ENCODE measurements at regions not wholly inside any gene's neighbourhood (a gene's known extent, or its start where the extent isn't known, plus 50 kb on each side); places are given as distances from the start of the nearest gene placed in this dataset.

DNA sequence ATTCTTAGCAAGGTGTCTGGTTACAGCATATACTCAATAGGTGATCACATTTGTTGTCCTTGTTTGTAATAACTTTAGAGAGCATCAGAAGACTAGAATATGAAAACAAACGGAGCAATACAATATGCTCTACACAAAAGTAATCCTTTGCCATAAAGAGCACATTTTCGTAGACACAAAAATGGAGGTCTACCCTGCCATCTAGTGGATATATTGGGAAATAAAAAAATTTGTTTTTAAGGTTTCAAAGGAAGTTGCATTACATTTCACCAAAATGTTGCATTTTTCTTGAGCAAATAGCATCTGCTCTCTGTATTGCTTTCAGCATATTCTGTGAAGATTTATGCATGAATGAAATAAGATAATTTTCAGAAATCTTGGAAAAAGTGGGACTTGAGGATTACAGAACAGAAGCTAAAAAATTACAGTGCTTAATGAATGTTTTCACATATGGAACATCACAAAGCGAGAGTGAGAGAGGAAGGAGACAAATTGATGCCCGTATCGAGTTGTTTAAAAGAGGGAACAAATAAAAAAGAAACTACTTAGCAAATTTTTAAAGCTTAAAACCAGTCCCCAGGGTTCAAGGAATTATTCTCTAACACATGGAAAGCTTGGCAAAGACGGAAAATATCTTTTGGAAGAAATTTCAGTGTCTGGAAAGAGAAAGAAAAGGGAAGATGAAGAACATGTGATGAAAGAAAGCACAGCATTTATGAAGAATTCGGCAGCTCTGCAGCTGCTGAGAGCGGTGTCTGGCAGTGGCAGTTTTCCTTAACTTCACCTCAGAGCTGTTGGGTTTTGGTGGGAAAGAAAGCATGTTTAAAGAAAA lies 390.1 kb downstream of the ANKRD50 start:
- Mint-ChIP-seq H3K27me3 (peaks cover 15% of the 10 kb centered on the region), H3K27ac (no peak overlapping the region), H3K4me1 (no peaks in the 10 kb centered on the region), H3K36me3 (ENCODE audit: low read depth) (no peaks in the 10 kb centered on the region), H3K9me3 (no peaks in the 10 kb centered on the region), H3K4me3 (no peak overlapping the region)
- ChIA-PET CTCF (no interaction called here), POLR2A (no interaction called here)
- DNase-seq: no peak

DNA sequence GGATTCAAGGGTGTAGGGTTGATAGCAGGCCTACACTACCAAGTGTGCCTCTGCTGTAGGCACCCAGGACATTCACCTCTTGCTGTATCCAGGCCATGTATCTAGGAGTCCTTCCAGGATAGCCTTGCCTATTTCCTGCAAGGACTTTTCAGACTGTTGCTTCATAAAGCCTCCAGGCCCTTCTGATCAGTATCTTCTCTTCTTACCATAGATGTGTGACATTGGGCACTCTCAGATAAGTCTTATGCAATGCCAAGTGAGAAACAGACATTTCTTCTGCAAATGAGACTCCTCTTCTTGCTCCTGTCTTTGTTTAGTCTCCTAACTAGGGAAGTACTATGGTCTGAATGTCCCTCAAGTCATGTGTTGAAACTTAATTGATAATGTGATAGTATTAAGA lies 386.8 kb downstream of the ANKRD50 start:
- Mint-ChIP-seq H3K4me1 (no peaks in the 10 kb centered on the region), H3K36me3 (ENCODE audit: low read depth) (no peaks in the 10 kb centered on the region), H3K27ac (no peak overlapping the region), H3K9me3 (no peaks in the 10 kb centered on the region), H3K4me3 (no peak overlapping the region), H3K27me3 (peaks cover 6% of the 10 kb centered on the region)
- POLR2A ChIA-PET: no interaction called here
- no peak for DNase-seq
- CTCF ChIA-PET: no interaction called here

DNA sequence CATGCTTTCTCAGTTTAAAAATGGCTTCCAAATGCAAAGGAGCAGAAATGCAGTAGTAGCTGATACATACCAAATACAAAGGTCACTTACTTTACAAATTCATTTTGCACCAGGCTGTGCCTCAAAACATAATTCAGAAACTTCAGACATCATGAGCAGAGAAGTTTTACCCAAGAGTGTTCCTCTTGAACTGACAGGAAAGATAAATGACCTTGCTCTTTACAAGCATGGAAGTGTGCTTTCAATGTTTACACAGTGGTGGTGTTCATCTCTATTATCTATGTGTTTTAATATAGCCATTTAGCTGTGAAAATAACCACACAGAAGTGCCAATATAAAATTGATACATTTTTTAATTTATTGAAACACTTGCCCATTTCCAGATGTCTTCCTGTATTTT lies 383.4 kb downstream of the ANKRD50 start:
- no peak for DNase-seq
- H3K9me3 Mint-ChIP-seq: no peaks in the 10 kb centered on the region
- ChIA-PET CTCF (interaction anchor here (1.1 kb wide), 1 partner anchor 955 kb away, joined by 3 read pairs; no protein-coding TSS in a partner anchor), POLR2A (no interaction called here)
- no peak overlapping the region for H3K27ac Mint-ChIP-seq
- no peaks in the 10 kb centered on the region for H3K4me1 Mint-ChIP-seq
- no peaks in the 10 kb centered on the region for H3K27me3 Mint-ChIP-seq
- H3K36me3 Mint-ChIP-seq (ENCODE audit: low read depth): no peaks in the 10 kb centered on the region
- no peak overlapping the region for H3K4me3 Mint-ChIP-seq

DNA sequence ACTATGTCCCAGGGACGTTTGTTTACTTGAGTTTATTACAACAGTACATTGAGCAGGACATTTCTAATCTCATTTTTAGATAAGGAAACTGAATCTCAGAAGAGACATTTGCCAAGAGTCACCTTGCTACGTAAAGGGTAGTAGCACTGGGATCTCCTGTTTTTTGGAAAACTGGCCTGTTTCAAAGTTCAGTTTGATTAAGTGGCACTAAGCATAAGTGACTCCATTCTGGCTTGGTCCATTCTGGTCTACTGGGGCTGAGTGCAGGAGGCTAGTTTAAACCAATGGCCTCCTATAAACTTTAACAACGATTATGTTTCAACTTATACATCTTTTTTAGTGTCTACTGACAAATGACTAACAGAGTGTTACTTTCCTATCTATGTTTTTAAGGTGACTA lies 382.5 kb downstream of the ANKRD50 start:
- no peak for DNase-seq
- CTCF ChIA-PET: no interaction called here
- Mint-ChIP-seq H3K36me3 (ENCODE audit: low read depth) (no peaks in the 10 kb centered on the region), H3K4me3 (no peak overlapping the region), H3K27ac (no peak overlapping the region), H3K27me3 (peaks cover 2% of the 10 kb centered on the region), H3K4me1 (no peaks in the 10 kb centered on the region), H3K9me3 (no peaks in the 10 kb centered on the region)
- POLR2A ChIA-PET: no interaction called here

DNA sequence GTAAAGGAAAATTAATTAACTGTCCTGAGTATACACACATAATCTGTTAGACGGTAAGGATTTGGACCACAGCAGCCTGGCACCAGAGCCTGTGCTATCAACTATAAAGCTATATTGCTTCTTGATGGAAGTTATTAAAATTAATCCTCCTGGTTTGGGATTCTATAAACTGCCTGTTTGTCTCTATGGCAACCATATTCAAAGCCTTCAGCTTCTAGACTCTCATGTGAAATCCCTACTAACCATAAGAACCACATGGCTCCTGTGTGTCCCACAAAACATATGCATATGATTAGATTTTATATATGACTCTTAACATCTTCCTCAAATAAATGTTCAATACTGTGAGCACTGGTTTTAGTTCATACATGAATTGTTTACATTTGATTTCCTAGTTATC lies 380.8 kb downstream of the ANKRD50 start:
- POLR2A ChIA-PET: no interaction called here
- Mint-ChIP-seq H3K36me3 (ENCODE audit: low read depth) (no peaks in the 10 kb centered on the region), H3K4me3 (no peak overlapping the region), H3K4me1 (no peaks in the 10 kb centered on the region), H3K27ac (no peak overlapping the region), H3K27me3 (peaks cover 3% of the 10 kb centered on the region), H3K9me3 (no peaks in the 10 kb centered on the region)
- CTCF ChIA-PET: no interaction called here
- DNase-seq: no peak

DNA sequence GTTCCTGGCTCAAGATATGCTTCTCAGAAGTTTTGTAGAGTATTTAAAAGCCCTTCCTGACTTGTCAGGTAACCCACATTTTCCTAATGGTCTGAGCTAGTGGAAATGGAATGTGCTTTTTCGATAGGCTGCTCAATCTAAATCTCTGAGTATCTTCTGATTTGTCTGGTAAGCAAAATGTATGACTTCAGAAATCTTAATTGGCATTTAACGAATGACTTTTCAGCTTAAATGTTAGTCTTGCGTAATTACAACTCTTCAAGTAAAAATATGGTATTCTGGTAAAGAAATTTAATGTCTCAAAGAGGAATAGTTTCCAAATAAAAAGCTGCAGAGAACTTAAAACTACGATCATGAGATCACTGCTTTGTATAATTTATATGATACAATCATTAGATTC lies 379.1 kb downstream of the ANKRD50 start:
- POLR2A ChIA-PET: no interaction called here
- H3K4me1 Mint-ChIP-seq: no peaks in the 10 kb centered on the region
- H3K36me3 Mint-ChIP-seq (ENCODE audit: low read depth): no peaks in the 10 kb centered on the region
- CTCF ChIA-PET: no interaction called here
- no peak overlapping the region for H3K27ac Mint-ChIP-seq
- H3K9me3 Mint-ChIP-seq: no peaks in the 10 kb centered on the region
- no peak overlapping the region for H3K4me3 Mint-ChIP-seq
- H3K27me3 Mint-ChIP-seq: peaks cover 3% of the 10 kb centered on the region
- no peak for DNase-seq

DNA sequence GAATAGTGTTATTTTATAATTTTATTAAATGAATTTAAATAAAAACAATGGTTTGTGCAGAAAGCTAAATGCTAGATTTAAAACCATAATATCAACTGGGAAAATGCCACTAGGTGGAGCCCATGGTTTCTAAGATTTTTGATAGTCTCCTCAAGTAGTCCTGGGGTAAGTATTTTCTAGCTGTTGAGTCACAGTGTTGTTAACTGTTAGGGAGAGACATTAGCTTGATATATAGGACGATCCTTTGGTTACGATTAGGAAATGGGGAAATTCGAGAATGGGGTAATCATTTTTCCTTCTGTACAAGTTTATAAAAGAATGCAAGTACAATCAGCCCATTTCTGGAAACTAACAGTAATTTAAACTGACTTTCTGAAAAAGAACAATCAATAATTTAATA lies 378.4 kb downstream of the ANKRD50 start:
- Mint-ChIP-seq H3K27me3 (peaks cover 3% of the 10 kb centered on the region), H3K4me3 (no peak overlapping the region), H3K9me3 (no peaks in the 10 kb centered on the region), H3K27ac (no peak overlapping the region), H3K36me3 (ENCODE audit: low read depth) (no peaks in the 10 kb centered on the region), H3K4me1 (no peaks in the 10 kb centered on the region)
- no peak for DNase-seq
- ChIA-PET POLR2A (no interaction called here), CTCF (no interaction called here)

DNA sequence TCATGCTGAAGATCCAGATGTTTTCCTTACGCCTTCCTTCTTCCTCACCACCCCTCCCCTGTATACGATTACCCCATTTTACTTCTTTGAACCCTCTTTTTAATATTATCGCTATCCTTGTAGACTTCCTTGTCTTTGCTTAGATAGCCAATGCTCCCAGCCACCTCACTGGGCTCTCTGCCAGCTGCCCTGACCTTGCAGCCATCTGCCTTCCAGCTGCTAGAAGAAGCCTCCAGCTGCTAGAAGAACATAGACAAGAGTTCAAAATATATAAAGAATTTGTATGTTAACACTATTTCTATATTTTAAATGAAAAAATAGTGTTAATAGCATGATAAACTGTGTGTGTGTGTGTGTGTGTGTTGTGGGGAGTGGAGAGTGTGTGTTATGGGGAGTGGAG lies 374.7 kb downstream of the ANKRD50 start:
- Mint-ChIP-seq H3K36me3 (ENCODE audit: low read depth) (no peaks in the 10 kb centered on the region), H3K27ac (no peak overlapping the region), H3K4me3 (no peak overlapping the region), H3K9me3 (no peaks in the 10 kb centered on the region), H3K4me1 (no peaks in the 10 kb centered on the region), H3K27me3 (peaks cover 3% of the 10 kb centered on the region)
- DNase-seq: no peak
- ChIA-PET CTCF (no interaction called here), POLR2A (no interaction called here)

DNA sequence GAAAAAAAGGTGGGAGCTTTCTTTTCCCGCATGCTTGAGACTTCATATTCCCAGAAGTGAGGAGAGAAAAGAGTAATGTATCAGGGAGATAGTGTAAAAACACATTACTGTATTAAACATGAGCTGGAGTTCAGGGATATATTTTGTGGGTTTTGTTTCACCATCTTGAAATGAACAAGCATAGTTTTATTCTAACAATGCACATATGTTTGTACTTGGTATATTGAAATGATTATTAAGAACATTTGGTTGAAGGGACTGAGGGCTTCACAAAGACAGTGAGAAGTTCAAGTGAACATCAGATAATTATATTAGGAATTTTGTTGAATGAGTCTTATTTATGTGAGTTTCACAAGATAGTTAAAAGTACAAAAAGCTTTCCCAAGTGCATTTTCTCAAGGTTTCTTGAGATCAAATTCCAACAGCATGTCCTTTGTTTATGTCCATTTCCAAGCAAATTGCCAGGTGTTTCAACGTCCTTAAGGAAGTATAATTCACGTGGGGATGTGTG lies 368.8 kb downstream of the ANKRD50 start:
- no peaks in the 10 kb centered on the region for H3K9me3 Mint-ChIP-seq
- DNase-seq: no peak
- H3K27me3 Mint-ChIP-seq: peaks cover 2% of the 10 kb centered on the region
- ChIA-PET POLR2A (no interaction called here), CTCF (interaction anchor here (1.0 kb wide), 1 partner anchor 45 kb away, joined by 4 read pairs; no protein-coding TSS in a partner anchor)
- H3K36me3 Mint-ChIP-seq (ENCODE audit: low read depth): no peaks in the 10 kb centered on the region
- H3K4me3 Mint-ChIP-seq: no peak overlapping the region
- no peaks in the 10 kb centered on the region for H3K4me1 Mint-ChIP-seq
- H3K27ac Mint-ChIP-seq: no peak overlapping the region

DNA sequence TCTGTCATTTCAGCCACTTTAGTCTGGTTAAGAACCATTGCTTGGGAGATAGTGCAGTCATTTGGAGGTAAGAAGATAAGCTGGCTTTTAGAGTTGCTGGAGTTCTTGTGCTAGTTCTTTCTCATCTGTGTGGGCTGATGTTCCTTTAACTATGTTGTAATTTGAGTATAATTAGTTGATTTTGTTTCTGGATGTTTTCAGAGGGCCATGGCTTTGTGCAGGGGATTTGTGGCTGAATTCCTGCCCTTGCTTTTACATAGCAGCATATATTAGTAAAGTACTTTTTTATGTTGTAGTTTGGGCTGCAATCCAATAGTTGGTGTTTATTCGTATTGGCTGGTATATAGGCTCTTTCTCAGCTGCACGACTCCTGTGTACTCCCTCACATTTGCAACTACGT lies 339.6 kb downstream of the ANKRD50 start:
- H3K4me3 Mint-ChIP-seq: no peak overlapping the region
- H3K27ac Mint-ChIP-seq: no peak overlapping the region
- CTCF ChIA-PET: no interaction called here

DNA sequence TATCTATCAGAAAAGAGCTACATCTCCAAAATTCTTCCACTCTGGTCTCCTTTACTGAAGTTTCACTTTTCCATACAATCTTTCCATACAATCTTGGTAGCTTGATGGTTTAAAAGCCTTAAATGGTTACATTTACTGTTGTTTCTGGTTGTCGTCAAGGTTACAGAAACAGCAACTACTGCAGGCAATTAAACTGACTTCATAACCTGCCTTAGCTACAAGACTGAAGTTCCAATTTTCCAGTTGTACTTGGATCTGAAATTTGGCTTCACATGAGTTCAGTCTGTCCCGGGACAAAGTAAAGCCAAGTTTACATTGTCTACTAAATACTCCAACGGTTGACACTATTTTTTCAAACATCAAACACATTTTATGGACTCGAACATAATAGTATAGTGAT lies 326.4 kb downstream of the ANKRD50 start:
- no peaks in the 10 kb centered on the region for H3K36me3 Mint-ChIP-seq (ENCODE audit: low read depth)
- no peaks in the 10 kb centered on the region for H3K27me3 Mint-ChIP-seq
- CTCF ChIA-PET: no interaction called here
- H3K27ac Mint-ChIP-seq: no peak overlapping the region
- no peak for DNase-seq
- no peak overlapping the region for H3K4me3 Mint-ChIP-seq
- H3K9me3 Mint-ChIP-seq: no peaks in the 10 kb centered on the region
- H3K4me1 Mint-ChIP-seq: no peaks in the 10 kb centered on the region
- POLR2A ChIA-PET: no interaction called here

More for the DNA sequence above, 339.6 kb downstream of the ANKRD50 start:
- POLR2A ChIA-PET: no interaction called here
- Mint-ChIP-seq H3K4me1 (no peaks in the 10 kb centered on the region), H3K27me3 (no peaks in the 10 kb centered on the region), H3K36me3 (ENCODE audit: low read depth) (no peaks in the 10 kb centered on the region), H3K9me3 (no peaks in the 10 kb centered on the region)
- DNase-seq: no peak

DNA sequence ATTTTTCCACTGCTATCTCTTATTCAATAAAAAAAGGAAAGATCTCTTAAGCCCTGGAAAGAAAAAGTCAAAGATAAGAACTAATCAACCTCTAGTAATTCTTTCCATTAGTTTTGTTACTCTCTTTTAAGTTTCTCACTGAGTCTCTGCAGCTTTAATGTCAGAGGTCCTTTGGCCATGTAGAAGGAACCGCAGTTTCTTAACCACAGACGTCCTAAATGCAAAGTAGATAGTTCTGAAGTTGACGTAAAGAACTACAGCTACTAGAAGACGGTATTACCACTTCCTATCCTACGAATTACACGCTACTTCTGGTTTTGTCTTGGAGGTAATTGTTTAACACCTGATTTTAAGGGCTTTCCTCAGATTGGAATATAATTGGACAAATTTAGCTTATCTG lies 325.9 kb downstream of the ANKRD50 start:
- DNase-seq: no peak
- H3K4me3 Mint-ChIP-seq: no peak overlapping the region
- H3K4me1 Mint-ChIP-seq: no peaks in the 10 kb centered on the region
- ChIA-PET POLR2A (no interaction called here), CTCF (no interaction called here)
- H3K27ac Mint-ChIP-seq: no peak overlapping the region
- H3K36me3 Mint-ChIP-seq (ENCODE audit: low read depth): no peaks in the 10 kb centered on the region
- no peaks in the 10 kb centered on the region for H3K9me3 Mint-ChIP-seq
- H3K27me3 Mint-ChIP-seq: no peaks in the 10 kb centered on the region

DNA sequence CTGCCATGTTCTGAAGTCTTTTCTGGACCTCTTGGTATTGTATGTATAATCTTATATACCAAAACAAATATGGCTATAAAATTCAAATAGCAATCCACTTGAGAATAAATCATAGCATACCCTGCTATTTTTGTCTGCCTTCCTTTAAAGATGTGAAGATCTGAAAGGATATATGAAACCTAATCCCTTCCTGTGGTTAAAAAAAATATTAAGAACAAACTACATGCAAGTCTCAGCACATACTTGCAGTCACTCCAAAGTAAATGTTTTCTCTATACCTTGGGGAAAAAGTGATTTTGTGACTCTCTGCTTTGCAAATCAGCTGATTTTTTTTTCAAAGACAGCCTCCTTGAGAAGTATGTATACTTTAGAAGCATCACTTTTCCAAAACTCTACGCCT lies 322.9 kb downstream of the ANKRD50 start:
- H3K4me1 Mint-ChIP-seq: no peaks in the 10 kb centered on the region
- DNase-seq: no peak
- CTCF ChIA-PET: no interaction called here
- POLR2A ChIA-PET: no interaction called here
- H3K36me3 Mint-ChIP-seq (ENCODE audit: low read depth): no peaks in the 10 kb centered on the region
- no peak overlapping the region for H3K27ac Mint-ChIP-seq
- no peaks in the 10 kb centered on the region for H3K27me3 Mint-ChIP-seq
- no peaks in the 10 kb centered on the region for H3K9me3 Mint-ChIP-seq
- no peak overlapping the region for H3K4me3 Mint-ChIP-seq

DNA sequence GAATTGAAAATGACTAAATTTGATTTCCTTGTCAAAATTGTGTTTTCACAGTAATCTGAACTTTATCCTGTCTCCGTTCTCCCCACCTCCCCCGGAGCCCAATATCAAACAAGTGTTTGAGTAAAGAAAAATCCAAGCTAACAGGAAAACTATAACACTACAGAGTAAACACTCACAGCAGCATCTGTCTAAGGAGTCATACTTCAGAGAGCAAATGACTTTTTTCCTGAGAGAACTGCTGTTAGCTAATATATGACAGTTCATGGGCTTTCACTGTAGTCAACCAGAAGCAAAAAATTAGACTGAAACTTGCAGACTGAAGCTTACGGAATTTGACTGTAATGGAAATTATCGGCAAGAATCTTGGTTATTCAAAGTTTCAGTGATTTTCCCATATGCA lies 321.7 kb downstream of the ANKRD50 start:
- DNase-seq: no peak
- Mint-ChIP-seq H3K27ac (no peak overlapping the region), H3K9me3 (no peaks in the 10 kb centered on the region), H3K4me3 (no peak overlapping the region), H3K4me1 (no peaks in the 10 kb centered on the region), H3K27me3 (no peaks in the 10 kb centered on the region), H3K36me3 (ENCODE audit: low read depth) (no peaks in the 10 kb centered on the region)
- POLR2A ChIA-PET: interaction anchor here (0.7 kb wide), 1 partner anchor 401 kb away, joined by 3 read pairs; no protein-coding TSS in a partner anchor
- CTCF ChIA-PET: no interaction called here
